HG02943 (cell line): ENCODE measurements at regions not wholly inside any gene's neighbourhood (a gene's known extent, or its start where the extent isn't known, plus 50 kb on each side); places are given as distances from the start of the nearest gene placed in this dataset.

Experiments
- ATAC-seq: cut with Tn5 transposase; IDR thresholded peaks from one replicate; pipeline ENCODE4 v1.9.1; 2021; ENCODE audit warnings: mild to moderate bottlenecking, low read depth, moderate library complexity; ENCODE audit not compliant: unreplicated experiment

DNA sequence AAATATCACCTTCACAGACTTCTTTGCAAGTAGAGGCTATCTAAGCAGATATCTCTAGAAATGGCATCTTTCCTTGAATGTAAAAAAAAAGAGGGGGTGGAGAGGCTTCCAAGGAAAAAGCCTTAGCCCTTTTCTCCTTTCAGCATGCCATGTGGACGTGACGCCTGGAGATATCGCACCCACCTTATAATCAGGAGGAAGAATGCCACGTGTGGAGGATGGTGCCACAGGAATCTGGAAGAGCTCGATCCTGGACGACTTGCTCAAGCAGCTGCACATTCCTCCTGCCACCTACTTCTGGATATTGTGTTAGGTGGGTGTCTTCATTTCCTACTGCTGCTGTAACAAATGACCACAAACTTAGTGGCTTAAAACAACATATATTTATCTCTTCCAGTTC, 203.6 kb downstream of the NUAK1 start:
- no peak for ATAC-seq

GRCh38 chr12:105935981-105936380, 202.8 kb downstream of the NUAK1 start:
- no peak for ATAC-seq

DNA sequence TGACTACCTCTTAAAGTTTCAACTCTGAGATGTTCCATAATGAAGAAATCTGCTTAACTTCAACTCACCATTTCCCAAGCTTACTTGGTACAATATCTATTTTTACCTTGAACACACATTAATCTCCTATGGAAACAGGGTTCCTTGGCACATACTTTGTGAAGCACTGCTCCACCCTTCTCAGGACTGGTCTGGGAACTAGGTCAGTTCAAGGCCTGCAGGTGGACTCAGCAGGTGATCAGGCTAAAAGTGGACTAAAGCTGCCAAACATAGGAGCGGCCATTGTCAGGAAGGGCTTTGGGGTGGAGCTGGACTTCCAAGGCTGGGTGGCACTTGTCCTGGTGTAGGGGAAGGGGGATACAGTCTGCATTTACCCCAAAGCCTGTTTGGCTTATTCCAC, 202.3 kb downstream of the NUAK1 start:
- no peak for ATAC-seq

DNA sequence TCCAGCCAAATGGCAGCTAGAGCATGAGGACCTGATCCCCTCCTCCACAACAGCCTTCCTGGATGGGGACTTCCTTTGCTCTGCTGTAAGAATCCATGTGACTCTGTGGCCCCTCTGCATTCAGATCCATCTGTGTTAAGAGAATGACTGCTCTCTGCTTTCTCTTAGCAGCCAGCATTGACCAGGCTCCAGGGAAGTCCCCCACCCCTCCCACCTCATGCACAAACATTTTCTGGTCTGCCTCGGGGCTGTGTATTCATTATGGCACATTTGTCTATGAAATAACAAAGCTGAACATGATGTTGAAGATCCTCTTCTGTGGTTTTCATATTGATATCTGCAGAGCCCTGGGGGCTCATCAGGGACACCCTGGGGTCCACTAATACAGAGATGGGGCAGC, 201.7 kb downstream of the NUAK1 start:
- ATAC-seq: no peak

GRCh38 chr12:105939181-105939721, 199.5 kb downstream of the NUAK1 start:
- no peak for ATAC-seq

DNA sequence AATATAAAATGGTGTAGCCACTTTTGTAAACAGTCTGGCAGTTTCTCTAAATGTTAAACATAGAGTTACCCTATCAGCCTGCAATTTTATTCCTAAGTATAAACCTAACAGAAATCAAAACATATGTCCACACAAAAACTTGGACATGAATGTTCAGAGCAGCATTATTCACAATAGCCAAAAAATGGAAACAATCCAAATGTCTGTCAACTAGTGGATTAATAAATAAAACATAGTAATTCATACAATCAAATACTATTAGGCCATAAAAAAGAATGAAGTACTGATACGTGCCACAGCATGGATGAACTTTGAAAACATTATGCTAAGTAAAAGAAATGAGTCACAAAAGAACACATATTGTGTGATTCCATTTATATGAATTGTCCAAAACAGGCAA, 196.5 kb downstream of the NUAK1 start:
- no peak for ATAC-seq

DNA sequence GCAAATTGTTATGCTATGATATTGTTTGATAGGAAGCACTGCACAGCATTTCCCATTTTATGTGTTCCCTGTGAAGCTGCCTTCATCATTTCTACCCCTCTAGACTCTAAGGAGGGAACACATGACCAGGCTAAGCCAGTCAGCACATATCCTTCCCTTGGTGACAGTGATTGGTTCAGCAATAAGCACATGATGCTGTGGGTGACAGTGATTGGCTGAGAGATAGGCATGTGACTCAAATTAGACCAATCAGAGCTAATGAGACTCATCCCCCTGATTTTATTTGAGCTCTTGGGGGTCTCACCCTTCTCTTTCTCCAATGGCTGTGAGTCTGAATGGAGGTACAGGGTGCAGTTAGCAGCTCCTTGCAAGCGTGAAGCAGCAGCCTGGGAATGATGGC, 195.2 kb downstream of the NUAK1 start:
- ATAC-seq: no peak

- ATAC-seq: no peak
Measured at GRCh38 chr12:105944628-105945027, 194.1 kb downstream of the NUAK1 start.

DNA sequence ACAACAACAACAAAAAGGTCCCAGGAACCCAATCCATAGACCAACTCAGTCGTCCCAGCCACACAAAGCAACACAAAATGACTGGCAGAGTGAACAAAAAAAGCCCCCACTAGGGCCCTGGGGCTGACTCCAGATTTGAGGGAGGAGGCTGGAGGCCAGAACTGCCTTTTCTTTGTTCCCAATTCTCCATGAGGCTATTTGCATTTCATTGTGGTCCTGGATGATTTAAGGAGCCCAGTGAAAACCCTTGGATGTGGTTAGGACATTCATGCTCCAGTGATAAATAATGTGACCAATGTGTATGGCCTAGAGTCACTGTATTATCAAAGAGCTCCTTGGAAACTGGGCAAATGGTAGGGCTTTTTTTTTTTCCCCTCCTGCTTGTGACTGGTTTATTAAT, 192.9 kb downstream of the NUAK1 start:
- ATAC-seq: no peak

DNA sequence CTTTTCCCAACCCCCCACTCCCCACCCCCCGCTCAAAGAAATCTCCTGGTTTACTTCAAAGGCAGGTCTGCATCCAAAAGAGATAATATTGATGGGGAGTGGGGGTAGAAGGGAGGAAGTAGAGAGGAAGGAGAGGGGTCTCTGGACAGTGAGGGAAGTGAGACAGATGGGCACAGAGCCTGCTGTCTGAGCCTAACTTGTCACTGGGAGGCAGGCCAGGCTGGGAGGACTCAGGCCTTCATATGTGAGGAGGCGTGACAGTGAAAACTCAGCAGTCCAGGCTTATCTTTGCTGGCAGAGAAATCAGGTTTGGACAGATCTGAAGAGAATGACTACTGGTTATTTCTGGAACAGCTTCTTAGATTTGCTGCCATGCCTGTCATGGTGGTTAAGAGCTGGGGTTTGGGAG, 192.3 kb downstream of the NUAK1 start:
- ATAC-seq: no peak

GRCh38 chr12:105947906-105948305, 190.8 kb downstream of the NUAK1 start:
- no peak for ATAC-seq

DNA sequence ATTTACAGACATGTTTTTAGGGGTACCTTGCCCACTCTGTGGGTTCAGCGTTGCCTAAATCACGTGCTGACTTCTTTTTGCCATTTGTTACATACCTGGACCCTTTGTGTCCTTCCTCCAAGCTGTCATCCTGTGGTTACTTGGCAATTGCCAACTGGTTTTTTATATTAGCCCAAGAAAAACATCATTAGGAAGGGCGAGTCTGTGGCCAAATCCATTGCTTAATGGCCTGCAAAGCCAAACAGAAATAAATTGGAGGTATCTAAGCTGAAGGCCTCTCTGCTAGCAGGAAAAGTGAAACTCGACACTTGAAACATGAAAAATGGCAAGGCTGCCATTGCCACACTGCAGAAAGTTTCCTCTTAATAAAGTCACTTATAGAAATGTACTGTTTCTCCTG, 190.4 kb downstream of the NUAK1 start:
- no peak for ATAC-seq

GRCh38 chr12:105949391-105949790, 189.4 kb downstream of the NUAK1 start:
- ATAC-seq: no peak

DNA sequence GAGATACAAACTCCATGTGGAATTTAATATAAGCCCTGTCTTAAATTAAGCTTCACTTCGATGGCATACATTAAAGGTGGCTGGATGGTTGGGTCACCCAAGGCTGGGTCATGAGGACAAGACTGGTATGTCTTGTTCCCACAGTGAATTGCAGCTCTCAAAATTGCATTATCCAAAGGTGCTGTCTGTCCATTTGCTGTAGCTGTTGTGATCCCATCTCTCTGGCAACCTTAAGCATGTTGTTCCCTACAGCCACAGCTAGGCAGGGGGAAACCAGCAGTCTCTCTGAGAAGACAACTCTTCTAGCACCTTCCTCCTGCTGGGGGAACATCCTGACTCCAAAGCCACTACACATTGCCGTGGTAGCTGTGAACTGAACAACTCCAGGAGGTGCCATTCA, 187.0 kb downstream of the NUAK1 start:
- no peak for ATAC-seq

GRCh38 chr12:105954951-105955931, 183.5 kb downstream of the NUAK1 start:
- no peak for ATAC-seq

- ATAC-seq: no peak
Measured at GRCh38 chr12:105955976-105956375, 182.8 kb downstream of the NUAK1 start.

GRCh38 chr12:105956662-105957457, 181.9 kb downstream of the NUAK1 start:
- ATAC-seq: no peak

GRCh38 chr12:105960319-105961083, 178.3 kb downstream of the NUAK1 start:
- no peak for ATAC-seq

- no peak for ATAC-seq
Measured at GRCh38 chr12:105961821-105962671, 176.7 kb downstream of the NUAK1 start.
